GM18520 (cell line): ENCODE measurements at regions not wholly inside any gene's neighbourhood (a gene's known extent, or its start where the extent isn't known, plus 50 kb on each side); places are given as distances from the start of the nearest gene placed in this dataset.

Experiments used
- ATAC-seq: cut with Tn5 transposase; IDR thresholded peaks from one replicate; pipeline ENCODE4 v1.9.1; 2021; ENCODE audit not compliant: unreplicated experiment

- ATAC-seq = no peak
Measured at GRCh38 chr11:37695283-37695682, 1097.2 kb upstream of the RAG2 start.

- ATAC-seq = no peak
Measured at GRCh38 chr11:37689951-37690350, 1091.9 kb upstream of the RAG2 start.

- ATAC-seq = no peak
Measured at GRCh38 chr11:37688456-37688855, 1090.4 kb upstream of the RAG2 start.

DNA sequence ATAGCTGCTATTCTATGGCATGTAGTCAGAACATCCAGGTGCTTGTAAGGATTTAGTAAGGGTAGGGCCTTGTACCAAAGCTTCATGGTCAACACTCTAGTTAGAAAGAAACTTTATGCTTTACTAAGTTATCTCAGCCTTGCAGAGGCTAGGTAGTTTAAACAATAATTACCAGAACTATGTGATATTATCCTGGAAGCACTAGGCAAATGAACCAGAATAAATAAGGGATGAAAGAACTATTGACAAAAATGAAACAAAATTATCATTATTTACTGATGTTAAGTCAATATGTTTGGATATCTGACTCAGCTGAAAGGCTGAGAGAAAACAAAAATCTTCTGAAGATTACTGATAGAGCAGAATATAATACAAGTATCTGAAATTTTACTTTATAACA, 1089.1 kb upstream of the RAG2 start:
- no peak for ATAC-seq

- ATAC-seq = no peak
Measured at GRCh38 chr11:37671321-37671720, 1073.3 kb upstream of the RAG2 start.

DNA sequence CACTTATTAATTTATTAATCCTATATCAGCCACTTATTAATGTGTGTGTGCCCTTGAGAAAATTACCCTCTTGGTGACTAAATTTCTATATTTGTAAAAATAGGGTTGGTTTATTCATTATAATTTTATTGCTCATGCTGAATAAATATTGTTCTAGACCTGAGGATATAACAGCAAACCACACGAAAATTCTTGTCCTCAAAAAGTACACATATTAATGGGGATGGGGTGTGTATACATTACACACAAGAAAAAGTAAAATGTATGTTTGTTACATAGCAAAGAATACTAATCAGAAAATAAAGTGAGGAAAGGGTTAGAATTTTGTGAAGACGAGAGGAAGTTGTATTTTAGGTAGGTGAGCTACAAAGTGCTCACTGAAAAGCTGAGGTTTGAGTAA, 1068.9 kb upstream of the RAG2 start:
- ATAC-seq = no peak

GRCh38 chr11:37657645-37658044, 1059.6 kb upstream of the RAG2 start:
- ATAC-seq = no peak

GRCh38 chr11:37647767-37648166, 1049.7 kb upstream of the RAG2 start:
- ATAC-seq = no peak

DNA sequence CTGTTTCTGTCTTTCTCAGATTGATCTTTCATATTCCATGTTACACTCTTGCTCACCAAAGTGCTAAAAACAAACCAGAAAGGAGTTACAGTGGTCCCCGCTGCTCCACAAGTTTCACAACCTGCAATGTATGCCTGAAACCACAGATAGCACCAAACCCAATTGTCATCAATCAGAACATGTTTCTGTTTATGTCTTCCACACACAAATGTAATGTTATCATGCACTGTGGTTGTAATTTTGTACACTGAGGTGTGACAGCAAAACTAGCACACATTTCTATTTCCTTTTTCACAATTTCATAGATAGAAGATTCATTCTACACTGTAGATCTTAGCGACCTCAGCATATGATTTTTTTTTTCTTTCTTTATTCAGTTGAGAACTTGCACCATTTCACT, 1045.9 kb upstream of the RAG2 start:
- ATAC-seq = no peak

DNA sequence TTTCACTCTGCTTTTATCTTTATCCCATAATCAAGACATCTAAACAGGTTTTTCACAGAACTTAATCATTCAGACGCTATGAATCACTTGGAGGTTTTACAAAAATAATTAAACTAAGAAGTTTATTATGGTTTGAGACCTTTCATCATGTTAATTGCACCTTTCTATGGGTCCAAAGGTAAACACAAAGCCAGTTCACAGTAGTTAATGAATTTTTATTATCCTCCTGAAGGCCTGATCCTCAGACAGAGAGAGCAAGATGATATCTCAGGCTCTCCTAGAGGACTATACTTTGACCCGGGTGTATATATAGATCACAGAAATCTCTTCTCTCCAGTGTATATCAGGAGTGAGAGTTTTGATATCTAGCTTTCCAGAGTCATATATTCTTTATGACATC, 1044.3 kb upstream of the RAG2 start:
- no peak for ATAC-seq

GRCh38 chr11:37632748-37633147, 1034.7 kb upstream of the RAG2 start:
- ATAC-seq = no peak

- no peak for ATAC-seq
Measured at GRCh38 chr11:37630866-37631265, 1032.8 kb upstream of the RAG2 start.

GRCh38 chr11:37623778-37624177, 1025.7 kb upstream of the RAG2 start:
- ATAC-seq = no peak

DNA sequence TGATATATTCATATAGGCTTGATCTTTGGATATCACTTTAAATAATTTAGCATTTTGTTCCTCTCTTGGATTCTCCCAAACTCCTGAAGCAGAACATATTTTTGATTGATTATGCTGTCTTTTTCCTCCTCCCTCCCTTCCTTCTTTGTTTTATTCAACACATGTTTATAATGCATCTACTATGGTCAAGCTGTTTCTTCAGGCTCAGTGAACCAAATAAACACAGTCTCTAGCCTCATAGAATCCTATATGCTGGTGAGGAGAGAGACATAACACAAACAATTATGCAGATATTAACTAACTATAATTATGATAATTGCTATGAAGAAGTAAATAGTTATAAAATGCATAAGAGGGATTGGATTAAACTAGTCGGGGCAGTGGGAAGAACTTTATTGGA, 1023.6 kb upstream of the RAG2 start:
- ATAC-seq = no peak

DNA sequence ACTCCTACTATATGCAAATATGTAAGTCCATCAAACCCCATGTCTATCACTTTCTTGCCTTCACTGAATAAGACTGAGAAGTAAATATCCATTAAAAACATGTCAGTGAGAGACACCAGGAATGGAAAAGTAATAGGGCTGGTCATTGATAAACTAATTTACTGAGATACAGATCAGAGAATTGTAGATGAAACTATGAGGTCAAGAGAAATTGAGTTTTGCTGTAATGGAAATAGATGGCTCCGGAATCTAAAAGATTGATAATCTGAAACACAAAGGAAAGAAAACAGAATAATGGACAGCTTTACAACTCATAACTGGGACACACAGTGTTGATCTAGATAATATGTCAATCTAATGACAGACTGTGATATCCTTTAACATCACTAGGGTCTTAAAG, 1018.3 kb upstream of the RAG2 start:
- ATAC-seq = no peak

DNA sequence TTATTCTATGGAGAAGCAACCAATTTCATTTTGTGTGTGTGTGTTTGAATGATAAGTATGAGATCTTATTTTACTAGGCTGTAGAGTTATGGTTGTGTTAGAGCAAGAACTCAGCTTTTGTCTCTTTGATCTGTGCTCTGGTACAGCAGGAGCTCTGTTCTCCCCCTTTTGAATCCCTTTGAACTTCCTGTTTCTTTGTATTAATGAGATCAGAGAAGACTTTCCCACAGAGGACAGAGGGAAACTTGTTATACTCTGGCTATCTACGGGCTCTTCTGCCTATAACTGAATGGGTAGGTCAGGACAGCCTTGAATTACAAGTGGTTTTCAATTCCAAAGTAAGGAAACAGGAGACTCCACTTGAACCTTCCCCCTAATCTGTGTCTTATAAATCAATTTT, 1015.0 kb upstream of the RAG2 start:
- ATAC-seq = no peak

DNA sequence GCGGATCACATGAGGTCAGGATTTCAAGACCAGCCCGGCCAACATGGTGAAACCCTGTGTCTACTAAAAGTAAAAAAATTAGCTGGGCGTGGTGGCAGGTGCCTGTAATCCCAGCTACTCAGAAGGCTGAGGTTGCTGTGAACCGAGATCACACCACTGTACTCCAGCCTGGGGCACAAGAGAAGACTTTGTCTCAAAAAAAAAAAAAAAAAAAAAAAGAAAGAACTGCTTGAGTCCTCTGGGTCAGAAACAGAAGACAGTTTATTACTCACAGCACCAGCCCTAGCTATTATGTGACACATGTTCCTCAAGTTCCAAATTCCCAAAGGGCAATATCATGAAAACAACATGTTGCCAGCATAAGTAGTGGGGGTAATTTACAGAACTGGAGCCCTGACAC, 1014.1 kb upstream of the RAG2 start:
- no peak for ATAC-seq

DNA sequence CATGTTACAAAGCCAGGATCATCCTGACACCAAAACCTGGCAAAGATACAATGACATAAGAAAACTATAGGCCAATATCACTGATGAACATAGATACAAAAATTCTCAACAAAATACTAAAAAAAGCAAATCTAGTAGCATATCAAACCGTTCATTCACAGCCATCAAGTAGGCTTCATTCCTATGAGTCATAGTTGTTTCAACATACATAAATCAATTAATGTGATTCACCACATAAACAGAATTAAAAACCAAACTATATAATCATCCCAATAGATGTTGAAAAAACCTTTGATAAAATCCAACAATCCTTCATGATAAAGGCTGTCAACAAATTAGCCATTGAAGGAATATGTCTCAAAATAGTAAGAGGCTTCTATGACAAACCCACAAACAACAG, 1007.2 kb upstream of the RAG2 start:
- no peak for ATAC-seq

GRCh38 chr11:37598381-37598780, 1000.3 kb upstream of the RAG2 start:
- ATAC-seq = no peak

GRCh38 chr11:37597776-37598175, 999.7 kb upstream of the RAG2 start:
- no peak for ATAC-seq

- ATAC-seq = no peak
Measured at GRCh38 chr11:37595845-37596244, 997.8 kb upstream of the RAG2 start.

DNA sequence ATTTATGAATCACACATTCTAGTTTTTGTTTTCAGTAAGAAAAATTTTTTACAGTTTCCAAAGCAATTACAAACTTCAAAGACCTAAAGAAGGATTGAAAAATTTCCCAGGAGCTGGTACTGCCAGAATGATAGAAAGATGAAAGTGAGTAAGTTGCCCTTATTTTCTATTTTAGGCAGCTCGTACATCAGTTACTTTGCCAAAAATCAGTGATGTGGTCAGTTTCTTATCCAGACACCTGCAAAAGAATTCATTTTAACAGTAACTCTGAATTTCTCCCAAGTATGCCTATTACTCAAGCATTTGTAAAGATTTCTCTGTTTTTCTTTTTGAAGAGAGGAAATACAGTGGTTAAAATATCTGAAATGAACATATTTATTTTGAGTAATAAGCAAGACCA, 976.3 kb upstream of the RAG2 start:
- ATAC-seq = no peak

- no peak for ATAC-seq
Measured at GRCh38 chr11:37572491-37573171, 974.6 kb upstream of the RAG2 start.

DNA sequence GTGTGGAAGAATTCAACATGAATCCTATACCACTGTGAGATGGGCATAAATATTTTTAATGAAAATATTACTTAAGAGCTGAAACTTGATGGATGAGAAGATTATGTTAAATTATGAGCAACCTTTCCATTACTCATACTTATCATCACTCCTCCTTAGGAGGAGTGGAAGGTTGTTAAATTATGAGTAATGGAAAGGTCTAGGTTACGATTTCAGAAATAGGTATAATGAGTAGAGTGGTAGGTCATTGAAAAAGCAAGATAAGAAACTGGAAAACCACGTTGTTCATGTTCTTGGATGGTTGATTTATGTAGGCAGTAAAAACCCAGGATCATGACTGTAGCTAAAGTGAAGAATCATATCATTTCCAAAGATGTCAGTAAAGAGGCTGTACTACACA, 973.2 kb upstream of the RAG2 start:
- ATAC-seq = no peak
